Neural crest cell (in vitro differentiated cells): ENCODE measurements at regions not wholly inside any gene's neighbourhood (a gene's known extent, or its start where the extent isn't known, plus 50 kb on each side); places are given as distances from the start of the nearest gene placed in this dataset.

Experiments used
- DNase-seq: peaks from one replicate; pipeline ENCODE4 v3.0.0; 2021; ENCODE audit warnings: low read depth, mixed read lengths, low spot score
- H3K27ac Mint-ChIP-seq: one replicate; pipeline ENCODE4 v1.8.0; 2021; ENCODE audit warnings: mild to moderate bottlenecking, mixed read lengths; ENCODE audit not compliant: unreplicated experiment
- H3K27me3 Mint-ChIP-seq: 2 replicates; pipeline ENCODE4 v1.8.0; 2021; ENCODE audit warnings: low read depth, mild to moderate bottlenecking, mixed read lengths
- H3K36me3 Mint-ChIP-seq: 2 replicates; pipeline ENCODE4 v1.8.0; 2021; ENCODE audit warnings: low read depth, mild to moderate bottlenecking, mixed read lengths
- H3K4me1 Mint-ChIP-seq: 2 replicates; pipeline ENCODE4 v1.8.0; 2021; ENCODE audit warnings: mixed read lengths
- H3K4me3 Mint-ChIP-seq: one replicate; pipeline ENCODE4 v1.8.0; 2021; ENCODE audit warnings: mild to moderate bottlenecking, mixed read lengths
- H3K9me3 Mint-ChIP-seq: 2 replicates; pipeline ENCODE4 v1.8.0; 2021; ENCODE audit warnings: mixed read lengths
- TF ChIP-seq, protein P1 (sequence below): fragments of 200-600 bp; sonication (generic); conservative IDR thresholded peaks from 2 replicates; pipeline ENCODE4 v1.5.0; 2021; ENCODE audit warnings: antibody characterized with exemption, mild to moderate bottlenecking

- DNase-seq: no peak
- no peaks in the 10 kb centered on the region for H3K4me1 Mint-ChIP-seq
- no peaks in the 10 kb centered on the region for H3K36me3 Mint-ChIP-seq
- no peak overlapping the region for H3K27ac Mint-ChIP-seq
- TF ChIP-seq, protein P1, sequence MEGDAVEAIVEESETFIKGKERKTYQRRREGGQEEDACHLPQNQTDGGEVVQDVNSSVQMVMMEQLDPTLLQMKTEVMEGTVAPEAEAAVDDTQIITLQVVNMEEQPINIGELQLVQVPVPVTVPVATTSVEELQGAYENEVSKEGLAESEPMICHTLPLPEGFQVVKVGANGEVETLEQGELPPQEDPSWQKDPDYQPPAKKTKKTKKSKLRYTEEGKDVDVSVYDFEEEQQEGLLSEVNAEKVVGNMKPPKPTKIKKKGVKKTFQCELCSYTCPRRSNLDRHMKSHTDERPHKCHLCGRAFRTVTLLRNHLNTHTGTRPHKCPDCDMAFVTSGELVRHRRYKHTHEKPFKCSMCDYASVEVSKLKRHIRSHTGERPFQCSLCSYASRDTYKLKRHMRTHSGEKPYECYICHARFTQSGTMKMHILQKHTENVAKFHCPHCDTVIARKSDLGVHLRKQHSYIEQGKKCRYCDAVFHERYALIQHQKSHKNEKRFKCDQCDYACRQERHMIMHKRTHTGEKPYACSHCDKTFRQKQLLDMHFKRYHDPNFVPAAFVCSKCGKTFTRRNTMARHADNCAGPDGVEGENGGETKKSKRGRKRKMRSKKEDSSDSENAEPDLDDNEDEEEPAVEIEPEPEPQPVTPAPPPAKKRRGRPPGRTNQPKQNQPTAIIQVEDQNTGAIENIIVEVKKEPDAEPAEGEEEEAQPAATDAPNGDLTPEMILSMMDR: no peak
- H3K4me3 Mint-ChIP-seq: no peak overlapping the region
- peaks cover 4% of the 10 kb centered on the region for H3K9me3 Mint-ChIP-seq
- no peaks in the 10 kb centered on the region for H3K27me3 Mint-ChIP-seq
These were observed 117.9 kb downstream of the ERMARD start for GRCh38 chr6:169869301-169869700.

DNA sequence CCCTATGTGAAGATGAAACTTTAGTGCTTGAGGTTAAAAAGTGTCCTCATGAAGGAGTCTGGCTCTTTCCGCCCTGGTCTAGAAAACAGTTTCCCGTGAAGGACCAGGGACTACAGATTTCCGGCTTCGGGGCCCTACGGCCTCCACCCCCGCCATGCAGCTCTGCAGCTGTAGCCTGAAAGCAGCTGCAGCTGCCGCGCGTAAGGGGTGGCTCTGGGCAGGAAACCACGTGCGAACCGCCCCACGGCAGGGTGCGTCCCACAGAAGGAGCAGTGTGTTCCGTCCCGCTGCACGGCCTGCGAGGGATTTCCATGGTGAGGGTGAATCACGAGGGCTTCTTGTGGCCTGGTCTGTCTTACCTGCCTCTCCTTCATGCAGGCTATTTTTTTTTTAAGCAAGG is 117.0 kb downstream of the ERMARD start:
- no peak overlapping the region for H3K27ac Mint-ChIP-seq
- no peaks in the 10 kb centered on the region for H3K36me3 Mint-ChIP-seq
- no peak for DNase-seq
- H3K27me3 Mint-ChIP-seq: no peaks in the 10 kb centered on the region
- peaks cover 4% of the 10 kb centered on the region for H3K9me3 Mint-ChIP-seq
- H3K4me3 Mint-ChIP-seq: no peak overlapping the region
- H3K4me1 Mint-ChIP-seq: no peaks in the 10 kb centered on the region
- TF ChIP-seq, protein P1: no peak

GRCh38 chr6:169867751-169868191 is 116.3 kb downstream of the ERMARD start:
- Mint-ChIP-seq H3K4me3 (no peak overlapping the region), H3K4me1 (no peaks in the 10 kb centered on the region), H3K36me3 (no peaks in the 10 kb centered on the region), H3K27ac (no peak overlapping the region), H3K27me3 (no peaks in the 10 kb centered on the region), H3K9me3 (peaks cover 4% of the 10 kb centered on the region)
- TF ChIP-seq, protein P1: no peak
- no peak for DNase-seq

DNA sequence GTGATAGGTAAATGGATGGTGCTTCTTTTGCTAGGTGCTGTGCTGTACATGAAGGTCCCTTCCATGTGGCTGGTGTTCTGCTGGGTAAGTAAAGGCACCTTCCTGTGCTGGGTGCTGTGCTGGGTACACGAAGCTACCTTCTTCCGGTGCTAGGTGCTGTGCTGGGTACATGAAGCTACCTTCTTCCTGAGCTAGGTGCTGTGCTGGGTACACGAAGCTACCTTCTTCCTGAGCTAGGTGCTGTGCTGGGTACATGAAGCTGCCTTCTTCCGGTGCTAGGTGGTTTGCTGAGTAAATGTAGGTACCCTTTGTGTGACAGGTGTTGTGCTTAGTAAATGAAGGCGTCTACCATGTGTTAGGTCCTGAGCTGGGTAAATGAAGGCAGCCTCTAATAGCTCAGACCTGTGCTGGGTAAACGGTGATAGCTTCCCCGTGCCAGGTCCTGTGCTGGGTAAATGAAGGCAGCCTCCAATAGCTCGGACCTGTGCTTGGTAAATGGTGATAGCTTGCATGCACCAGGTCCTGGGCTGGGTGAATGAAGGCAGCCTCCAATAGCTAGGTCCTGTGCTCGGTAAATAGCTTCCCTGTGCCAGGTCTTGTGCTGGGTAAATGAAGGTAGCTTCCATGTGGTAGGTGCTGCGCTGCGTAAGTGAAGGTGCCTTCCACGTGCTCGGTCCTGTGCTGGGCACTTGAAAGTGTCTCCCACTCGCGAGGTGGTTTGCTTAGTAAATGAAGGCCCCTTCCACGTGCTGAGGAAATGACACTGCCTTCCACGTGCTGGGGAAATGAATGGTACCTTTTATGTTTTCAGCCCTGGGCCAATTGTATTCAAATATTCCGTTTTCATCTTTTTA is 115.5 kb downstream of the ERMARD start:
- TF ChIP-seq, protein P1: no peak
- no peaks in the 10 kb centered on the region for H3K36me3 Mint-ChIP-seq
- no peak overlapping the region for H3K4me3 Mint-ChIP-seq
- H3K27ac Mint-ChIP-seq: no peak overlapping the region
- H3K9me3 Mint-ChIP-seq: peaks cover 4% of the 10 kb centered on the region
- H3K4me1 Mint-ChIP-seq: no peaks in the 10 kb centered on the region
- no peak for DNase-seq
- H3K27me3 Mint-ChIP-seq: no peaks in the 10 kb centered on the region

GRCh38 chr6:169866140-169866534 is 114.7 kb downstream of the ERMARD start:
- no peaks in the 10 kb centered on the region for H3K36me3 Mint-ChIP-seq
- no peaks in the 10 kb centered on the region for H3K27me3 Mint-ChIP-seq
- H3K9me3 Mint-ChIP-seq: peaks cover 4% of the 10 kb centered on the region
- no peak overlapping the region for H3K4me3 Mint-ChIP-seq
- no peak for DNase-seq
- H3K4me1 Mint-ChIP-seq: no peaks in the 10 kb centered on the region
- TF ChIP-seq, protein P1: no peak
- H3K27ac Mint-ChIP-seq: no peak overlapping the region
